HEK293 (cell line): ENCODE measurements at regions not wholly inside any gene's neighbourhood (a gene's known extent, or its start where the extent isn't known, plus 50 kb on each side); places are given as distances from the start of the nearest gene placed in this dataset.

Source experiments
- CTCF ChIA-PET: fragments of 350-600 bp; formaldehyde crosslinking; extraction: SDS; loops from one replicate; lab custom pipeline; 2021; ENCODE audit warnings: antibody characterized with exemption; lab: Yijun Ruan, JAX
- POLR2A ChIA-PET: fragments of 300-600 bp; formaldehyde crosslinking; extraction: SDS; loops from one replicate; lab custom pipeline; 2020; ENCODE audit warnings: antibody characterized with exemption, inconsistent platforms; lab: Yijun Ruan, JAX
- H3K27ac ChIP-seq: fragments of 200-500 bp; sonication (Bioruptor generic); 2 replicates; pipeline ENCODE4 v1.5.1; 2014; ENCODE audit warnings: low read depth, low read length, control low read depth, inconsistent platforms; ENCODE audit errors: extremely low read depth
- H3K36me3 ChIP-seq, 2 experiments: fragments of 200-500 bp in 1 of 2; sonication (Bioruptor generic) in 1 of 2; 1 replicate in 1 of 2; 2 replicates in 1 of 2; pipeline ENCODE4 v1.5.1; 2014 to 2017; ENCODE audit warnings: inconsistent platforms in 2 of 2, low read length in 2 of 2; ENCODE audit not compliant: control insufficient read depth in 2 of 2, insufficient read depth in 1 of 2
- H3K4me1 ChIP-seq: fragments of 200-500 bp; sonication (Bioruptor generic); 2 replicates; pipeline ENCODE4 v1.5.1; 2014; ENCODE audit warnings: mild to moderate bottlenecking, low read length, inconsistent platforms; ENCODE audit not compliant: control insufficient read depth, insufficient read depth
- H3K4me3 ChIP-seq: 2 replicates; pipeline ENCODE4 v1.5.1; 2011; ENCODE audit warnings: low read depth, mild to moderate bottlenecking, control low read depth, low read length, moderate library complexity
- H3K9me3 ChIP-seq: fragments of 200-500 bp; sonication (Bioruptor generic); 2 replicates; pipeline ENCODE4 v1.5.1; 2014; ENCODE audit warnings: low read depth, low read length, inconsistent platforms; ENCODE audit not compliant: control insufficient read depth, insufficient read depth
- KLF16 ChIP-seq: fragments of 450-650 bp; formaldehyde crosslinking; IDR thresholded peaks from 2 replicates; pipeline ENCODE4 v1.5.1; 2017; ENCODE audit warnings: missing biosample characterization, missing genetic modification characterization
- KLF9 ChIP-seq: fragments of 450-650 bp; formaldehyde crosslinking; IDR thresholded peaks from 2 replicates; pipeline ENCODE4 v1.5.1; 2016; ENCODE audit warnings: missing biosample characterization, missing genetic modification characterization, low read depth
- MZF1 ChIP-seq: fragments of 450-650 bp; formaldehyde crosslinking; IDR thresholded peaks from 2 replicates; pipeline ENCODE4 v1.5.1; 2017; ENCODE audit warnings: missing biosample characterization, missing genetic modification characterization, borderline replicate concordance
- PRDM4 ChIP-seq: fragments of 450-650 bp; formaldehyde crosslinking; IDR thresholded peaks from 2 replicates; pipeline ENCODE4 v1.5.1; 2017; ENCODE audit warnings: missing biosample characterization, missing genetic modification characterization
- ZBTB17 ChIP-seq: fragments of 450-650 bp; formaldehyde crosslinking; IDR thresholded peaks from 2 replicates; pipeline ENCODE4 v1.5.1; 2016; ENCODE audit warnings: missing biosample characterization, missing genetic modification characterization
- ZBTB26 ChIP-seq: fragments of 450-650 bp; formaldehyde crosslinking; optimal IDR thresholded peaks from 2 replicates; pipeline ENCODE3; 2016; ENCODE audit warnings: missing biosample characterization, mild to moderate bottlenecking, missing genetic modification characterization
- ZEB2 ChIP-seq: fragments of 450-650 bp; formaldehyde crosslinking; IDR thresholded peaks from 2 replicates; pipeline ENCODE4 v1.5.1; 2016; ENCODE audit warnings: missing biosample characterization, missing genetic modification characterization
- ZFP37 ChIP-seq: fragments of 450-650 bp; formaldehyde crosslinking; IDR thresholded peaks from 2 replicates; pipeline ENCODE4 v1.5.1; 2016; ENCODE audit warnings: missing biosample characterization, missing genetic modification characterization
- ZFP41 ChIP-seq: fragments of 450-650 bp; formaldehyde crosslinking; IDR thresholded peaks from 2 replicates; pipeline ENCODE4 v1.5.1; 2016; ENCODE audit warnings: missing biosample characterization, missing genetic modification characterization, borderline replicate concordance
- ZNF132 ChIP-seq: fragments of 450-650 bp; formaldehyde crosslinking; IDR thresholded peaks from 2 replicates; pipeline ENCODE4 v1.5.1; 2017; ENCODE audit warnings: missing biosample characterization, missing genetic modification characterization, borderline replicate concordance
- ZNF248 ChIP-seq: fragments of 450-650 bp; formaldehyde crosslinking; IDR thresholded peaks from 2 replicates; pipeline ENCODE4 v1.5.1; 2017; ENCODE audit warnings: missing biosample characterization, missing genetic modification characterization
- ZNF623 ChIP-seq: fragments of 450-650 bp; formaldehyde crosslinking; IDR thresholded peaks from 2 replicates; pipeline ENCODE4 v1.5.1; 2016; ENCODE audit warnings: missing biosample characterization, missing genetic modification characterization
- ZNF660 ChIP-seq: fragments of 450-650 bp; IDR thresholded peaks from 2 replicates; pipeline ENCODE4 v1.5.1; 2018; ENCODE audit warnings: missing biosample characterization, mild to moderate bottlenecking, missing genetic modification characterization
- ZNF664 ChIP-seq: fragments of 450-650 bp; formaldehyde crosslinking; IDR thresholded peaks from 2 replicates; pipeline ENCODE4 v1.5.1; 2016; ENCODE audit warnings: missing biosample characterization, missing genetic modification characterization
- ZNF707 ChIP-seq: fragments of 450-650 bp; formaldehyde crosslinking; IDR thresholded peaks from 2 replicates; pipeline ENCODE4 v1.5.1; 2016; ENCODE audit warnings: missing biosample characterization, missing genetic modification characterization

DNA sequence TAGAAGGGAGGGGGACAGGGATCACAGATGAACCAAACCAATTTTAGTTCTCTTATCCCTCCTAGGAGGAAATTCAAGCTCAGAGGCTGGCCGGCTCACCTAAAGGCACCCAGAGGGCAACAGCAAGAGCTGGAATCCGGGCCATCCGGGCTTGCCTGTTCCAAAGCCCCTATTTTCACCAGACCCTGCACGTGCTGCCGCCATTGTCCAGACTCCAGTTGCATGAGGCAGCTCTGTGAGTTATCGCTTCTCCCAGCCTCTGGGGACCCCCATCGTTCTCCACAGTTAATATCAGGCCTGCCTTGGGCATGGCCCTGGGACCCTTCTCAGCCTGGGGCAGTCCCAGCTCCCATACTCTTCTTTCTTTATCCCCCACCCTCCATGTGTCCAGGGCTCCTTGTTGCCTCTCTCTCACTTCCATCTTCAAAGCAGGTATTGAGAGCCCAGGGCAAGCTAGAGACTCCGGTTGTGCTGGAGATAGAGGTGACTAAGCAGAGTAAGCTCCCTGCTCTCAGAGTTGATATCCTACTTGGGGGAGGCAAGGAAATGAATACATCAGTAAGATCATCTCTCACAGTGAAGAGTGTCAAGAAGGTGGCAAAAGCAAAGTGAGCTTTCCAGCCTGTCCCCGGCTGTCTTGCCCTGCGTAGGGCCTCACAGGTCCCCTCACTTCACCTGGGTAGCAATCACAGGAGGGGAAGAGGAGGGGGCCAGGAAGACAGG lies 322.8 kb downstream of the UACA start (continued):
- TF ChIP-seq PRDM4 (tag by site-specific recombination) = no peak

DNA sequence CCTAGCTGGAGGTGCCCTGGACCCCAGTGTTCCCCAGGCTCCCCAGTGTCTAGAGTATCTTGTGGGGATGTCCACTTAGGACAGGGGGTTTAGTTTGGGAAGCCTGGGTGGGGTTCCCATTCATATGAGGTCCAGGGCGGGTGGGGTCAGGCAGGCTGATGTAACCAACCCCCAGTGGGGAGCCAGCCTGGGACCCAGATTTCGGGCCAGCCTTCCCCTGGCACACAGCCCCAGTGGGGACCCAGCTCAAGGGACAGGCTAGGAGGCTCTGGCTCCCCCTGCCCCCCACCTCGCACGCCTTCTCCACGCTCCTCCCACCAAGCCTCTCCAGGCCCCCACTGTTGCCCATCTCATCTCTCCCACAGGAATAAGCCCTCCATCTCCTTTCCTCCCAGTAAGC lies 323.5 kb downstream of the UACA start:
- CTCF ChIA-PET = interaction anchor here (0.6 to 1.8 kb wide), 5 partner anchors 27 to 962 kb away, joined by 3 to 9 read pairs (median 3); no protein-coding TSS in a partner anchor
- POLR2A ChIA-PET = no interaction called here
- H3K4me3 ChIP-seq = no peak overlapping the region
- H3K36me3 ChIP-seq = no peaks in the 10 kb centered on the region
- no peak overlapping the region for H3K27ac ChIP-seq
- H3K4me1 ChIP-seq = no peaks in the 10 kb centered on the region; the same call in 1 of the 2 replicates
- TF ChIP-seq ZBTB26 (tag by site-specific recombination) = no peak
- no peak for TF ChIP-seq ZNF132 (tag by site-specific recombination)
- TF ChIP-seq PRDM4 (tag by site-specific recombination) = no peak
- TF ChIP-seq ZFP41 (tag by site-specific recombination) = no peak
- no peak for TF ChIP-seq ZNF664 (tag by site-specific recombination)
- TF ChIP-seq ZNF660 = no peak
- no peak for TF ChIP-seq KLF9 (tag by site-specific recombination)
- no peak for TF ChIP-seq ZNF707 (tag by site-specific recombination)
- TF ChIP-seq MZF1 = no peak
- no peak for TF ChIP-seq ZEB2 (tag by site-specific recombination)
- TF ChIP-seq ZNF248 (tag by site-specific recombination) = no peak
- TF ChIP-seq, all 188 proteins: peak for 0
- no peaks in the 10 kb centered on the region for H3K9me3 ChIP-seq

DNA sequence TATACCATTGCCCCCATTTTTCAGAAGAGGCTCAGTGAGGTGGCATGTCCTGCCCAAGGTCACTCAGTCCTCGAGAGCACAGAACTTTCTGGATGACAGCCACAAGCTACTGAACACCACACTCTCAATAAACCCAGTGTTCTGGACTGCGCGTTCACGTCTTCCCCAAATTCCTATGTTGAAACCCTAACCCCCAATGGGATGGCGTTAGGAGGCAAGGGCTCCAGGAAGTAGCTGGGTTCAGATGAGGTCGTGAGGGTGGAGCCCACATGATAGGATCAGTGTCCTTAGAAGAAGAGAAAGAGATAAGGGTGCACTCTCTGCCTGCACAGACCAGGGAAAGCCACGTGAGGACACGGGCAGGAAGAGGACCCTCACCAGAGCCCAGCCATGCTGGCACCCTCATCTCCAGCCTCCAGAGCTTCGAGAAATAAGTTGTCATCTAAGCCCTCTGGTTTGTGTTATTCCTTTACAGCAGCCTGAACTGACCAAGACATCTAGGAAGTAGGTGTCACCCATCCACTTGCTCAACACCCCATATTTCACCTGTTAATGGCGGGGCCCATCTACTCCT lies 324.0 kb downstream of the UACA start:
- Histone ChIP-seq H3K27ac (no peak overlapping the region), H3K36me3 (no peaks in the 10 kb centered on the region), H3K9me3 (no peaks in the 10 kb centered on the region), H3K4me3 (no peak overlapping the region), H3K4me1 (peaks cover 3% of the 10 kb centered on the region; the same call in 1 of the 2 replicates)
- CTCF ChIA-PET = interaction anchor here (0.7 to 1.8 kb wide), 5 partner anchors 28 to 962 kb away, joined by 3 to 9 read pairs (median 3); no protein-coding TSS in a partner anchor
- TF ChIP-seq ZNF623 (tag by site-specific recombination) = no peak
- TF ChIP-seq ZBTB17 (tag by site-specific recombination) = no peak
- TF ChIP-seq ZFP37 (tag by site-specific recombination) = no peak
- TF ChIP-seq KLF16 = no peak
- POLR2A ChIA-PET = no interaction called here
